Neural progenitor cell (in vitro differentiated cells): ENCODE measurements at regions not wholly inside any gene's neighbourhood (a gene's known extent, or its start where the extent isn't known, plus 50 kb on each side); places are given as distances from the start of the nearest gene placed in this dataset.

Experiments
- CTCF ChIP-seq: fragments of 200-600 bp; sonication (generic); IDR thresholded peaks from 2 replicates; pipeline ENCODE4 v1.5.1; 2017; ENCODE audit warnings: antibody characterized with exemption, mild to moderate bottlenecking
- EZH2 ChIP-seq: fragments of 200-600 bp; sonication (generic); IDR thresholded peaks from 2 replicates; pipeline ENCODE4 v1.6.1; 2017; ENCODE audit warnings: antibody characterized with exemption, mild to moderate bottlenecking, moderate library complexity

DNA sequence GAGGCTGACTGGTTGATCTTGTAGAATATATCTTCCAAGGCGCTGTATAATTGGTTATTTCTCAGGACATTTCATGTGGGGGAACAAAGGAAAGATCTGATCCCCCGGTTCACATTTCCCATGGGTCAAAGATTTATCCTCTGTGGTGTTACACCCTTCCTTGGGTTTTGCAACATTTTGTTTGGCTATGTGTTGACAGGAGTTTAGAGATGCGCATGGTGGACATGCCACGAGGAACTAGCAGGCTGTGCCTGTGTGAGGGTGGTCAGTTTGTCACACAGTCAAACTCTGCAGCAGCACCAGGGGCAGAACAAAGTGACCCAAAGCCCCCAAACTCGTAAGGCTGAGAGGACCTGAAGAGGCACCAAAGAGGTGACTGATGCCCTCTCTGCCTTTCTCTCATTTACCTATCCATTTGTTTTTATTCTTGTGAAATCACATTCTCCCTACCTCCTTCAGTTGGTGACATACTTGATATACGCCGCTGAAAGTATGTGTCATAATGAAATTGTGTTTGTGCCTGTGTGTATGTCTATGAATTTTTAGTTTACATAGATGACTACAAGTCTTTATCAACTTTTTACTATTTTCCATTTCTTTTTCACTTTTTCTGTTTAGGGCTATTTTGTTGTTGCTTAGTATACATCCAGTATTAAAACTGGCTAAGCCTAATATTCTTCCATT is 164.7 kb downstream of the SPCS3 start:
- TF ChIP-seq EZH2 = no peak
- TF ChIP-seq CTCF = no peak
